ENCODE measurements at regions not wholly inside any gene's neighbourhood (a gene's known extent, or its start where the extent isn't known, plus 50 kb on each side); places are given as distances from the start of the nearest gene placed in this dataset.

GRCh38 chr13:67421475-67421874, 191.3 kb upstream of the PCDH9 start:
- TF ChIP-seq CTCF (IDR thresholded peaks at IDR 0.05; ENCODE audit: insufficient read depth, low read length) = no peak
- peak; percentile 95 for TF ChIP-seq SPI1 (IDR thresholded peaks at IDR 0.05; ENCODE audit: borderline replicate concordance, low read depth)
- no peak for TF ChIP-seq POLR2AphosphoS5 (IDR thresholded peaks at IDR 0.05; ENCODE audit: low read depth)

Measured in HL-60 (cell line).